GM23338 (cell line): ENCODE measurements at regions not wholly inside any gene's neighbourhood (a gene's known extent, or its start where the extent isn't known, plus 50 kb on each side); places are given as distances from the start of the nearest gene placed in this dataset.

Experiments used
- ATAC-seq: fragments of 200-7000 bp; cut with Tn5 transposase; 3 replicates; pipeline ENCODE4 v1.9.1; 2020
- DNase-seq: peaks from one replicate; pipeline ENCODE4 v3.0.0-alpha.2; 2015; ENCODE audit warnings: low spot score
- H2AFZ ChIP-seq: fragments of 200-600 bp; sonication (generic); 2 replicates; pipeline ENCODE4 v1.8.0; 2016; ENCODE audit warnings: antibody characterized with exemption, mild to moderate bottlenecking, moderate library complexity
- H3F3A ChIP-seq: fragments of 200-600 bp; sonication (generic); replicated peaks from 2 replicates; pipeline ENCODE4 v1.8.0; 2017; ENCODE audit warnings: antibody characterized with exemption, mixed run types, low read depth
- H3K27ac ChIP-seq: fragments of 200-600 bp; sonication (generic); 2 replicates; pipeline ENCODE4 v1.6.1; 2016; ENCODE audit warnings: low read depth
- H3K27me3 ChIP-seq: fragments of 200-600 bp; sonication (generic); 2 replicates; pipeline ENCODE4 v1.8.0; 2016; ENCODE audit warnings: mild to moderate bottlenecking, mixed run types, moderate library complexity; ENCODE audit not compliant: insufficient read depth
- H3K36me3 ChIP-seq: fragments of 200-600 bp; sonication (generic); 2 replicates; pipeline ENCODE4 v1.8.0; 2016; ENCODE audit warnings: mild to moderate bottlenecking; ENCODE audit not compliant: insufficient read depth
- H3K4me1 ChIP-seq: fragments of 200-600 bp; sonication (generic); 2 replicates; pipeline ENCODE4 v1.8.0; 2016; ENCODE audit warnings: mild to moderate bottlenecking, moderate library complexity; ENCODE audit not compliant: insufficient read depth
- H3K4me2 ChIP-seq: fragments of 200-600 bp; sonication (generic); 2 replicates; pipeline ENCODE4 v1.7.1; 2017; ENCODE audit warnings: mixed run types
- H3K4me3 ChIP-seq: fragments of 200-600 bp; sonication (generic); 2 replicates; pipeline ENCODE4 v1.6.1; 2016; ENCODE audit warnings: mixed run types
- H3K79me2 ChIP-seq: fragments of 200-600 bp; sonication (generic); replicated peaks from 2 replicates; pipeline ENCODE4 v1.8.0; 2017; ENCODE audit warnings: mild to moderate bottlenecking; ENCODE audit not compliant: insufficient read depth
- H3K9me2 ChIP-seq: fragments of 200-600 bp; sonication (generic); 2 replicates; pipeline ENCODE4 v1.8.0; 2017; ENCODE audit not compliant: insufficient read depth
- H4K20me1 ChIP-seq: fragments of 200-600 bp; sonication (generic); replicated peaks from 2 replicates; pipeline ENCODE4 v1.8.0; 2017; ENCODE audit warnings: mild to moderate bottlenecking; ENCODE audit not compliant: insufficient read depth
- H3K27ac Mint-ChIP-seq: 2 replicates; pipeline ENCODE4 v1.8.0; 2020; ENCODE audit warnings: inconsistent platforms, mild to moderate bottlenecking, moderate library complexity, mixed read lengths
- H3K27me3 Mint-ChIP-seq: 3 replicates; pipeline ENCODE4 v1.8.0; 2022; ENCODE audit warnings: low read depth, mild to moderate bottlenecking, moderate library complexity, mixed read lengths, inconsistent platforms; ENCODE audit not compliant: insufficient read depth, poor library complexity
- H3K36me3 Mint-ChIP-seq: 3 replicates; pipeline ENCODE4 v1.8.0; 2021; ENCODE audit warnings: low read depth, mild to moderate bottlenecking, inconsistent platforms, moderate library complexity, mixed read lengths
- H3K4me1 Mint-ChIP-seq: 3 replicates; pipeline ENCODE4 v1.8.0; 2020; ENCODE audit warnings: mild to moderate bottlenecking, inconsistent platforms, mixed read lengths
- H3K4me3 Mint-ChIP-seq: 3 replicates; pipeline ENCODE4 v1.8.0; 2021; ENCODE audit warnings: moderate library complexity, mild to moderate bottlenecking, inconsistent platforms, mixed read lengths
- H3K9me3 Mint-ChIP-seq: 3 replicates; pipeline ENCODE4 v1.8.0; 2020; ENCODE audit warnings: moderate library complexity, mild to moderate bottlenecking, inconsistent platforms, mixed read lengths
- CREB1 ChIP-seq: fragments of 250-450 bp; sonication (Bioruptor Pico); IDR thresholded peaks from 2 replicates; pipeline ENCODE4 v1.5.0; 2020; ENCODE audit warnings: low read depth, mild to moderate bottlenecking, moderate library complexity
- EZH2 ChIP-seq: fragments of 200-600 bp; sonication (generic); IDR thresholded peaks from one replicate; pipeline ENCODE4 v1.8.0; 2017; ENCODE audit warnings: antibody characterized with exemption, mild to moderate bottlenecking, low read depth; ENCODE audit not compliant: unreplicated experiment
- EZH2phosphoT487 ChIP-seq: fragments of 200-600 bp; sonication (generic); IDR thresholded peaks from one replicate; pipeline ENCODE4 v1.8.1; 2018; ENCODE audit warnings: antibody characterized with exemption; ENCODE audit not compliant: unreplicated experiment
- JUNB ChIP-seq: IDR thresholded peaks from one replicate; pipeline ENCODE4 v1.6.1; 2016; ENCODE audit warnings: antibody characterized with exemption; ENCODE audit not compliant: unreplicated experiment
- NANOG ChIP-seq: IDR thresholded peaks from 2 replicates; pipeline ENCODE4 v1.6.1; 2016; ENCODE audit warnings: antibody characterized with exemption, borderline replicate concordance
- POLR2AphosphoS5 ChIP-seq: IDR thresholded peaks from 2 replicates; pipeline ENCODE4 v1.6.1; 2016; ENCODE audit warnings: antibody characterized with exemption, low read depth
- STAT1 ChIP-seq: IDR thresholded peaks from one replicate; pipeline ENCODE4 v1.6.1; 2016; ENCODE audit warnings: antibody characterized with exemption; ENCODE audit not compliant: unreplicated experiment
- ZNF114 ChIP-seq: fragments of 250-450 bp; sonication (Bioruptor Pico); IDR thresholded peaks from 2 replicates; pipeline ENCODE4 v1.5.0; 2020; ENCODE audit warnings: mild to moderate bottlenecking, moderate library complexity
- ZNF331 ChIP-seq: fragments of 250-450 bp; sonication (Bioruptor Pico); IDR thresholded peaks from 2 replicates; pipeline ENCODE4 v1.5.0; 2020; ENCODE audit warnings: low read depth, mild to moderate bottlenecking, moderate library complexity
- TF ChIP-seq, protein P1 (sequence below): IDR thresholded peaks from one replicate; pipeline ENCODE4 v1.6.1; 2018; ENCODE audit warnings: antibody characterized with exemption; ENCODE audit not compliant: unreplicated experiment
- TF ChIP-seq, protein P2 (sequence below), 2 experiments: fragments of 200-600 bp in 1 of 2; sonication (generic) in 1 of 2; conservative IDR thresholded peaks; 2 replicates each; pipeline versions ENCODE4 v1.5.1 to v1.6.1; 2016 to 2017; ENCODE audit warnings: antibody characterized with exemption in 2 of 2, low read depth in 2 of 2, mild to moderate bottlenecking in 2 of 2, moderate library complexity in 1 of 2
- TF ChIP-seq, protein P3 (sequence below): IDR thresholded peaks from 2 replicates; pipeline ENCODE4 v1.6.1; 2016; ENCODE audit warnings: antibody characterized with exemption
- TF ChIP-seq, protein P4 (sequence below): fragments of 250-450 bp; sonication (Bioruptor Pico); IDR thresholded peaks from 2 replicates; pipeline ENCODE4 v1.5.0; 2020; ENCODE audit warnings: mild to moderate bottlenecking, moderate library complexity

DNA sequence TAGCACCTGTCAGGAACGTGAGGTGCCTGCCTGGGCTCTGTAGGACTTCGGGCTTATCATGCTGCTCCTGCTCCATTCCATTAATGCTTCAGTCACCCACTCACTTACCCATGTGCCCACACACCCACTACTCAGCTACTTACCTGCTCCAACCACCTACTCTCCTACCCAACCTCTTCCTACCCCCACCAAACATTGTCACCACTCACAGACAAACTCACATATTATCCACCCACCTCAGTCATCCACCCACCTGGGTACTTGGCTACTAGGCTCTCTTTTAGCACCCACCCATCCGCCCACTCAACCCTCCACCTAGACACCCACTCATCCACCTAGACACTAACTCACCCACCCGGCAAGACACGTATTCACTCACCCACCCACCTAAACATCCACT lies 724.7 kb upstream of the RAB6C start:
- H3K27me3 ChIP-seq: no peaks in the 10 kb centered on the region
- Mint-ChIP-seq H3K36me3 (peaks cover 3% of the 10 kb centered on the region; the same call in 2 of the 3 replicates), H3K27ac (no peak overlapping the region), H3K4me1 (peaks cover 4% of the 10 kb centered on the region; the same call in 2 of the 3 replicates), H3K27me3 (peaks cover 5% of the 10 kb centered on the region), H3K9me3 (peaks cover 15% of the 10 kb centered on the region), H3K4me3 (no peak overlapping the region)
- no peaks in the 10 kb centered on the region for H3K36me3 ChIP-seq
- ATAC-seq (no peak), DNase-seq (no peak)
- no peak for TF ChIP-seq POLR2AphosphoS5
- TF ChIP-seq, protein P1, sequence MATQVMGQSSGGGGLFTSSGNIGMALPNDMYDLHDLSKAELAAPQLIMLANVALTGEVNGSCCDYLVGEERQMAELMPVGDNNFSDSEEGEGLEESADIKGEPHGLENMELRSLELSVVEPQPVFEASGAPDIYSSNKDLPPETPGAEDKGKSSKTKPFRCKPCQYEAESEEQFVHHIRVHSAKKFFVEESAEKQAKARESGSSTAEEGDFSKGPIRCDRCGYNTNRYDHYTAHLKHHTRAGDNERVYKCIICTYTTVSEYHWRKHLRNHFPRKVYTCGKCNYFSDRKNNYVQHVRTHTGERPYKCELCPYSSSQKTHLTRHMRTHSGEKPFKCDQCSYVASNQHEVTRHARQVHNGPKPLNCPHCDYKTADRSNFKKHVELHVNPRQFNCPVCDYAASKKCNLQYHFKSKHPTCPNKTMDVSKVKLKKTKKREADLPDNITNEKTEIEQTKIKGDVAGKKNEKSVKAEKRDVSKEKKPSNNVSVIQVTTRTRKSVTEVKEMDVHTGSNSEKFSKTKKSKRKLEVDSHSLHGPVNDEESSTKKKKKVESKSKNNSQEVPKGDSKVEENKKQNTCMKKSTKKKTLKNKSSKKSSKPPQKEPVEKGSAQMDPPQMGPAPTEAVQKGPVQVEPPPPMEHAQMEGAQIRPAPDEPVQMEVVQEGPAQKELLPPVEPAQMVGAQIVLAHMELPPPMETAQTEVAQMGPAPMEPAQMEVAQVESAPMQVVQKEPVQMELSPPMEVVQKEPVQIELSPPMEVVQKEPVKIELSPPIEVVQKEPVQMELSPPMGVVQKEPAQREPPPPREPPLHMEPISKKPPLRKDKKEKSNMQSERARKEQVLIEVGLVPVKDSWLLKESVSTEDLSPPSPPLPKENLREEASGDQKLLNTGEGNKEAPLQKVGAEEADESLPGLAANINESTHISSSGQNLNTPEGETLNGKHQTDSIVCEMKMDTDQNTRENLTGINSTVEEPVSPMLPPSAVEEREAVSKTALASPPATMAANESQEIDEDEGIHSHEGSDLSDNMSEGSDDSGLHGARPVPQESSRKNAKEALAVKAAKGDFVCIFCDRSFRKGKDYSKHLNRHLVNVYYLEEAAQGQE: no peak
- TF ChIP-seq JUNB: no peak
- TF ChIP-seq NANOG: no peak
- TF ChIP-seq, protein P2, sequence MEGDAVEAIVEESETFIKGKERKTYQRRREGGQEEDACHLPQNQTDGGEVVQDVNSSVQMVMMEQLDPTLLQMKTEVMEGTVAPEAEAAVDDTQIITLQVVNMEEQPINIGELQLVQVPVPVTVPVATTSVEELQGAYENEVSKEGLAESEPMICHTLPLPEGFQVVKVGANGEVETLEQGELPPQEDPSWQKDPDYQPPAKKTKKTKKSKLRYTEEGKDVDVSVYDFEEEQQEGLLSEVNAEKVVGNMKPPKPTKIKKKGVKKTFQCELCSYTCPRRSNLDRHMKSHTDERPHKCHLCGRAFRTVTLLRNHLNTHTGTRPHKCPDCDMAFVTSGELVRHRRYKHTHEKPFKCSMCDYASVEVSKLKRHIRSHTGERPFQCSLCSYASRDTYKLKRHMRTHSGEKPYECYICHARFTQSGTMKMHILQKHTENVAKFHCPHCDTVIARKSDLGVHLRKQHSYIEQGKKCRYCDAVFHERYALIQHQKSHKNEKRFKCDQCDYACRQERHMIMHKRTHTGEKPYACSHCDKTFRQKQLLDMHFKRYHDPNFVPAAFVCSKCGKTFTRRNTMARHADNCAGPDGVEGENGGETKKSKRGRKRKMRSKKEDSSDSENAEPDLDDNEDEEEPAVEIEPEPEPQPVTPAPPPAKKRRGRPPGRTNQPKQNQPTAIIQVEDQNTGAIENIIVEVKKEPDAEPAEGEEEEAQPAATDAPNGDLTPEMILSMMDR (conservative IDR thresholded peaks at IDR 0.05; ENCODE audit: low read depth in 2 of 2): no peak
- TF ChIP-seq EZH2phosphoT487: no peak
- TF ChIP-seq ZNF114 (CRISPR knock-in tag): no peak
- TF ChIP-seq ZNF331 (CRISPR knock-in tag): no peak
- TF ChIP-seq, protein P3, sequence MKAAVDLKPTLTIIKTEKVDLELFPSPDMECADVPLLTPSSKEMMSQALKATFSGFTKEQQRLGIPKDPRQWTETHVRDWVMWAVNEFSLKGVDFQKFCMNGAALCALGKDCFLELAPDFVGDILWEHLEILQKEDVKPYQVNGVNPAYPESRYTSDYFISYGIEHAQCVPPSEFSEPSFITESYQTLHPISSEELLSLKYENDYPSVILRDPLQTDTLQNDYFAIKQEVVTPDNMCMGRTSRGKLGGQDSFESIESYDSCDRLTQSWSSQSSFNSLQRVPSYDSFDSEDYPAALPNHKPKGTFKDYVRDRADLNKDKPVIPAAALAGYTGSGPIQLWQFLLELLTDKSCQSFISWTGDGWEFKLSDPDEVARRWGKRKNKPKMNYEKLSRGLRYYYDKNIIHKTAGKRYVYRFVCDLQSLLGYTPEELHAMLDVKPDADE: no peak
- TF ChIP-seq, protein P4, sequence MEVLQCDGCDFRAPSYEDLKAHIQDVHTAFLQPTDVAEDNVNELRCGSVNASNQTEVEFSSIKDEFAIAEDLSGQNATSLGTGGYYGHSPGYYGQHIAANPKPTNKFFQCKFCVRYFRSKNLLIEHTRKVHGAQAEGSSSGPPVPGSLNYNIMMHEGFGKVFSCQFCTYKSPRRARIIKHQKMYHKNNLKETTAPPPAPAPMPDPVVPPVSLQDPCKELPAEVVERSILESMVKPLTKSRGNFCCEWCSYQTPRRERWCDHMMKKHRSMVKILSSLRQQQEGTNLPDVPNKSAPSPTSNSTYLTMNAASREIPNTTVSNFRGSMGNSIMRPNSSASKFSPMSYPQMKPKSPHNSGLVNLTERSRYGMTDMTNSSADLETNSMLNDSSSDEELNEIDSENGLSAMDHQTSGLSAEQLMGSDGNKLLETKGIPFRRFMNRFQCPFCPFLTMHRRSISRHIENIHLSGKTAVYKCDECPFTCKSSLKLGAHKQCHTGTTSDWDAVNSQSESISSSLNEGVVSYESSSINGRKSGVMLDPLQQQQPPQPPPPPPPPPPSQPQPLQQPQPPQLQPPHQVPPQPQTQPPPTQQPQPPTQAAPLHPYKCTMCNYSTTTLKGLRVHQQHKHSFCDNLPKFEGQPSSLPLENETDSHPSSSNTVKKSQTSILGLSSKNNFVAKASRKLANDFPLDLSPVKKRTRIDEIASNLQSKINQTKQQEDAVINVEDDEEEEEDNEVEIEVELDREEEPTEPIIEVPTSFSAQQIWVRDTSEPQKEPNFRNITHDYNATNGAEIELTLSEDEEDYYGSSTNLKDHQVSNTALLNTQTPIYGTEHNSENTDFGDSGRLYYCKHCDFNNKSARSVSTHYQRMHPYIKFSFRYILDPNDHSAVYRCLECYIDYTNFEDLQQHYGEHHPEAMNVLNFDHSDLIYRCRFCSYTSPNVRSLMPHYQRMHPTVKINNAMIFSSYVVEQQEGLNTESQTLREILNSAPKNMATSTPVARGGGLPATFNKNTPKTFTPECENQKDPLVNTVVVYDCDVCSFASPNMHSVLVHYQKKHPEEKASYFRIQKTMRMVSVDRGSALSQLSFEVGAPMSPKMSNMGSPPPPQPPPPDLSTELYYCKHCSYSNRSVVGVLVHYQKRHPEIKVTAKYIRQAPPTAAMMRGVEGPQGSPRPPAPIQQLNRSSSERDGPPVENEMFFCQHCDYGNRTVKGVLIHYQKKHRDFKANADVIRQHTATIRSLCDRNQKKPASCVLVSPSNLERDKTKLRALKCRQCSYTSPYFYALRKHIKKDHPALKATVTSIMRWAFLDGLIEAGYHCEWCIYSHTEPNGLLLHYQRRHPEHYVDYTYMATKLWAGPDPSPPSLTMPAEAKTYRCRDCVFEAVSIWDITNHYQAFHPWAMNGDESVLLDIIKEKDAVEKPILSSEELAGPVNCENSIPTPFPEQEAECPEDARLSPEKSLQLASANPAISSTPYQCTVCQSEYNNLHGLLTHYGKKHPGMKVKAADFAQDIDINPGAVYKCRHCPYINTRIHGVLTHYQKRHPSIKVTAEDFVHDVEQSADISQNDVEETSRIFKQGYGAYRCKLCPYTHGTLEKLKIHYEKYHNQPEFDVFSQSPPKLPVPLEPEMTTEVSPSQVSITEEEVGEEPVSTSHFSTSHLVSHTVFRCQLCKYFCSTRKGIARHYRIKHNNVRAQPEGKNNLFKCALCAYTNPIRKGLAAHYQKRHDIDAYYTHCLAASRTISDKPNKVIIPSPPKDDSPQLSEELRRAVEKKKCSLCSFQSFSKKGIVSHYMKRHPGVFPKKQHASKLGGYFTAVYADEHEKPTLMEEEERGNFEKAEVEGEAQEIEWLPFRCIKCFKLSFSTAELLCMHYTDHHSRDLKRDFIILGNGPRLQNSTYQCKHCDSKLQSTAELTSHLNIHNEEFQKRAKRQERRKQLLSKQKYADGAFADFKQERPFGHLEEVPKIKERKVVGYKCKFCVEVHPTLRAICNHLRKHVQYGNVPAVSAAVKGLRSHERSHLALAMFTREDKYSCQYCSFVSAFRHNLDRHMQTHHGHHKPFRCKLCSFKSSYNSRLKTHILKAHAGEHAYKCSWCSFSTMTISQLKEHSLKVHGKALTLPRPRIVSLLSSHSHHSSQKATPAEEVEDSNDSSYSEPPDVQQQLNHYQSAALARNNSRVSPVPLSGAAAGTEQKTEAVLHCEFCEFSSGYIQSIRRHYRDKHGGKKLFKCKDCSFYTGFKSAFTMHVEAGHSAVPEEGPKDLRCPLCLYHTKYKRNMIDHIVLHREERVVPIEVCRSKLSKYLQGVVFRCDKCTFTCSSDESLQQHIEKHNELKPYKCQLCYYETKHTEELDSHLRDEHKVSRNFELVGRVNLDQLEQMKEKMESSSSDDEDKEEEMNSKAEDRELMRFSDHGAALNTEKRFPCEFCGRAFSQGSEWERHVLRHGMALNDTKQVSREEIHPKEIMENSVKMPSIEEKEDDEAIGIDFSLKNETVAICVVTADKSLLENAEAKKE: no peak
- no peak for TF ChIP-seq CREB1
- TF ChIP-seq STAT1: no peak
- no peak for TF ChIP-seq EZH2
- H3K4me1 ChIP-seq: no peaks in the 10 kb centered on the region
- no peak overlapping the region for H3K4me3 ChIP-seq
- H3K9me2 ChIP-seq: no peaks in the 10 kb centered on the region
- no peaks in the 10 kb centered on the region for H3F3A ChIP-seq
- H2AFZ ChIP-seq: no peak overlapping the region
- no peak overlapping the region for H3K4me2 ChIP-seq
- no peak overlapping the region for H3K27ac ChIP-seq
- H4K20me1 ChIP-seq: no peaks in the 10 kb centered on the region
- H3K79me2 ChIP-seq: no peaks in the 10 kb centered on the region
